Endothelial cell of umbilical vein (primary cell): ENCODE measurements at regions not wholly inside any gene's neighbourhood (a gene's known extent, or its start where the extent isn't known, plus 50 kb on each side); places are given as distances from the start of the nearest gene placed in this dataset.

Experiments
- BruUV-seq: library from RNA; stranded (reverse); fragments of 400-500 nt; replicated peaks from 2 replicates; lab custom pipeline; 2021; lab: Mats Ljungman, UMichigan
- CTCF ChIA-PET: fragments of 300-600, 350-600 bp; sonication (Branson Sonifier 250); formaldehyde crosslinking; loops from one replicate; lab custom pipeline; 2021; ENCODE audit warnings: antibody characterized with exemption, inconsistent platforms; lab: Charles Lee
- POLR2A ChIA-PET: fragments of 300-600, 350-600 bp; sonication (Branson Sonifier 250); formaldehyde crosslinking; loops from one replicate; lab custom pipeline; 2021; ENCODE audit warnings: antibody characterized with exemption, inconsistent platforms; lab: Charles Lee
- DNase-seq: peaks from one replicate; pipeline ENCODE4 v3.0.0-alpha.2; 2011; ENCODE audit warnings: low read depth, low spot score
- FAIRE-seq: peaks from 2 replicates; lab custom pipeline; 2011; peaks lifted over from hg19 to GRCh38; lab: Jason Lieb, UNC
- H2AFZ ChIP-seq: 2 replicates; pipeline ENCODE4 v1.6.0; 2012; ENCODE audit warnings: low read depth, low read length, control low read depth, inconsistent platforms
- H3K27ac ChIP-seq: 2 replicates; pipeline ENCODE4 v1.5.1; 2011; ENCODE audit warnings: low read depth, mild to moderate bottlenecking, control low read depth, low read length, moderate library complexity; ENCODE audit not compliant: insufficient read depth
- H3K27me3 ChIP-seq, 2 experiments: 2 replicates each; pipeline versions ENCODE4 v1.6.0 to v1.6.1; 2011; ENCODE audit warnings: low read length in 2 of 2, mixed read lengths in 1 of 2; ENCODE audit not compliant: control insufficient read depth in 2 of 2, insufficient read depth in 2 of 2
- H3K36me3 ChIP-seq, 2 experiments: 2 replicates in 1 of 2; 3 replicates in 1 of 2; pipeline ENCODE4 v1.5.1; 2011; ENCODE audit warnings: low read length in 2 of 2, mild to moderate bottlenecking in 1 of 2, moderate library complexity in 1 of 2; ENCODE audit not compliant: control insufficient read depth in 2 of 2, insufficient read depth in 2 of 2; ENCODE audit errors: extremely low read depth in 1 of 2
- H3K4me1 ChIP-seq: 3 replicates; pipeline ENCODE4 v1.5.1; 2011; ENCODE audit warnings: mild to moderate bottlenecking, low read length; ENCODE audit not compliant: control insufficient read depth, insufficient read depth; ENCODE audit errors: extremely low read depth
- H3K4me2 ChIP-seq: 2 replicates; pipeline ENCODE4 v1.6.1; 2011; ENCODE audit warnings: low read length, control low read depth, mixed read lengths; ENCODE audit not compliant: insufficient read depth
- H3K4me3 ChIP-seq, 3 experiments: fragments of 200-600 bp in 1 of 3; sonication (generic), shearing (Covaris generic) in 1 of 3; replicated peaks in 1 of 3; 2 replicates each; pipeline ENCODE4 v1.5.1; 2011 to 2016; ENCODE audit warnings: control low read depth in 3 of 3, low read length in 3 of 3, mild to moderate bottlenecking in 2 of 3, inconsistent platforms in 1 of 3, low read depth in 1 of 3, moderate library complexity in 1 of 3; ENCODE audit not compliant: insufficient read depth in 1 of 3
- H3K79me2 ChIP-seq: 2 replicates; pipeline ENCODE4 v1.6.0; 2012; ENCODE audit warnings: low read length, inconsistent platforms; ENCODE audit not compliant: control insufficient read depth, insufficient read depth
- H3K9ac ChIP-seq: replicated peaks from 2 replicates; pipeline ENCODE3; 2011; ENCODE audit warnings: low read length, control low read depth; ENCODE audit not compliant: insufficient read depth; ENCODE audit errors: extremely low read depth
- H3K9me1 ChIP-seq: replicated peaks from 3 replicates; pipeline ENCODE4 v1.6.0; 2011; ENCODE audit warnings: mild to moderate bottlenecking, low read length; ENCODE audit not compliant: control insufficient read depth, insufficient read depth; ENCODE audit errors: extremely low read depth
- H3K9me3 ChIP-seq: replicated peaks from 2 replicates; pipeline ENCODE4 v1.5.1; 2012; ENCODE audit warnings: low read length, inconsistent platforms; ENCODE audit not compliant: control insufficient read depth, insufficient read depth
- H4K20me1 ChIP-seq: replicated peaks from 2 replicates; pipeline ENCODE3; 2011; ENCODE audit warnings: mild to moderate bottlenecking, low read length; ENCODE audit not compliant: control insufficient read depth, insufficient read depth; ENCODE audit errors: extremely low read depth
- CTCF ChIP-seq, 2 donors: IDR thresholded peaks; 1 replicate in 1 of 2; 2 replicates in 1 of 2; pipeline ENCODE4 v1.5.1; 2011; ENCODE audit warnings: low read length in 2 of 2, mild to moderate bottlenecking in 2 of 2, moderate library complexity in 2 of 2, control low read depth in 1 of 2, inconsistent platforms in 1 of 2, low read depth in 1 of 2; ENCODE audit not compliant: insufficient read depth in 1 of 2; ENCODE audit errors: extremely low read depth in 1 of 2
- EZH2 ChIP-seq: IDR thresholded peaks from 2 replicates; pipeline ENCODE4 v1.6.1; 2012; ENCODE audit warnings: borderline replicate concordance, low read depth, mild to moderate bottlenecking, moderate library complexity, low read length, inconsistent platforms; ENCODE audit not compliant: severe bottlenecking
- FOS ChIP-seq: IDR thresholded peaks from 2 replicates; pipeline ENCODE4 v1.6.1; 2011; ENCODE audit warnings: mild to moderate bottlenecking, low read length, moderate library complexity, borderline replicate concordance; ENCODE audit not compliant: insufficient read depth
- GATA2 ChIP-seq: IDR thresholded peaks from 2 replicates; pipeline ENCODE4 v1.7.0; 2011; ENCODE audit warnings: low read depth, mild to moderate bottlenecking, moderate library complexity, mixed read lengths, low read length; ENCODE audit not compliant: insufficient read length, insufficient read depth
- JUN ChIP-seq: IDR thresholded peaks from 2 replicates; pipeline ENCODE4 v1.6.1; 2011; ENCODE audit warnings: borderline replicate concordance, low read depth; ENCODE audit not compliant: insufficient read length, insufficient read depth
- MAX ChIP-seq: IDR thresholded peaks from 2 replicates; pipeline ENCODE4 v1.6.1; 2011; ENCODE audit not compliant: insufficient read depth, insufficient read length
- MYC ChIP-seq: IDR thresholded peaks from one replicate; pipeline ENCODE4 v1.6.1; 2011; ENCODE audit warnings: mild to moderate bottlenecking, low read depth, low read length
- POLR2A ChIP-seq: IDR thresholded peaks from 2 replicates; pipeline ENCODE4 v1.6.1; 2012; ENCODE audit warnings: low read depth, mild to moderate bottlenecking, control low read depth, low read length
- POLR2AphosphoS5 ChIP-seq: IDR thresholded peaks from 2 replicates; pipeline ENCODE4 v1.6.1; 2012; ENCODE audit warnings: low read depth, mild to moderate bottlenecking, control low read depth, low read length, moderate library complexity; ENCODE audit not compliant: insufficient read depth
- dilution Hi-C: fragments of 300-500 bp; cut with MboI; formaldehyde crosslinking; loops from one replicate; pipeline ENCODE4 v1.15.0; 2019; ENCODE audit warnings: low sequenced_read_pairs; ENCODE audit not compliant: extremely low pct_ligation_motif_present
- intact Hi-C: fragments of 100-400 bp; cut with micrococcal nuclease; formaldehyde crosslinking; loops from one replicate; pipeline ENCODE4 v1.10.0; 2022

GRCh38 chr6:151698931-151699700 is 108.4 kb upstream of the ESR1 start:
- no peak for FAIRE-seq
- Histone ChIP-seq H3K4me2 (no peak overlapping the region), H3K9me1 (no peaks in the 10 kb centered on the region), H3K36me3 (no peaks in the 10 kb centered on the region), H4K20me1 (no peaks in the 10 kb centered on the region), H3K27me3 (peaks cover 0 to 3% of the 10 kb centered on the region in 2 experiments), H3K9me3 (no peaks in the 10 kb centered on the region), H3K4me3 (no peak overlapping the region), H3K27ac (no peak overlapping the region), H3K4me1 (no peaks in the 10 kb centered on the region), H3K79me2 (no peaks in the 10 kb centered on the region), H2AFZ (no peak overlapping the region), H3K9ac (no peak overlapping the region)
- no TSS peak for BruUV-seq
- no peak for DNase-seq
- intact Hi-C loops: no loop called here
- TF ChIP-seq MYC (no peak), GATA2 (no peak), EZH2 (no peak), FOS (no peak), CTCF (IDR thresholded peaks at IDR 0.05; ENCODE audit: extremely low read depth in 1 of 2, insufficient read depth in 1 of 2, low read depth in 1 of 2, low read length in 2 of 2) (no peak), MAX (no peak), POLR2A (no peak), POLR2AphosphoS5 (no peak), JUN (no peak)
- ChIA-PET POLR2A (no interaction called here), CTCF (interaction anchor here (0.7 to 1.4 kb wide), 4 partner anchors 16 to 425 kb away, joined by 3 read pairs; no protein-coding TSS in a partner anchor)
- dilution Hi-C loops: no loop called here
